ENCODE measurements at regions not wholly inside any gene's neighbourhood (a gene's known extent, or its start where the extent isn't known, plus 50 kb on each side); places are given as distances from the start of the nearest gene placed in this dataset.
A peak's percentile ranks its signal among the peaks of the same experiment; 100 is the strongest.
"Not testable (repeated sequence)": the region's sequence is repeated elsewhere in the genome, so short reads cannot be mapped to it uniquely, and the experiment has no call there.

- DNase-seq = no peak
Observed at GRCh38 chr10:30730306-30730705, 100.8 kb upstream of the LYZL2 start.

- DNase-seq = no peak
Observed at GRCh38 chr10:30728766-30729165, 99.2 kb upstream of the LYZL2 start.

- DNase-seq = no peak
Observed at GRCh38 chr10:30728127-30728526, 98.6 kb upstream of the LYZL2 start.

- no peak for DNase-seq
Observed at GRCh38 chr10:30727524-30727923, 98.0 kb upstream of the LYZL2 start.

GRCh38 chr10:30726783-30727414 lies 97.3 kb upstream of the LYZL2 start:
- DNase-seq = peak; percentile 74 to 79

GRCh38 chr10:30725661-30726060 lies 96.1 kb upstream of the LYZL2 start:
- no peak for DNase-seq

GRCh38 chr10:30724296-30724695 lies 94.7 kb upstream of the LYZL2 start:
- no peak for DNase-seq

GRCh38 chr10:30722956-30723620 lies 93.5 kb upstream of the LYZL2 start:
- DNase-seq = no peak

- DNase-seq = no peak
Observed at GRCh38 chr10:30719832-30720231, 90.3 kb upstream of the LYZL2 start.

- no peak for DNase-seq
Observed at GRCh38 chr10:30709700-30710358, 80.3 kb upstream of the LYZL2 start.

GRCh38 chr10:30709229-30709628 lies 79.7 kb upstream of the LYZL2 start:
- DNase-seq = no peak

- no peak for DNase-seq
Observed at GRCh38 chr10:30708234-30708633, 78.7 kb upstream of the LYZL2 start.

GRCh38 chr10:30706189-30706588 lies 76.6 kb upstream of the LYZL2 start:
- DNase-seq = not testable (repeated sequence)

- DNase-seq = no peak
Observed at GRCh38 chr10:30705625-30706149, 76.1 kb upstream of the LYZL2 start.

- DNase-seq = no peak
Observed at GRCh38 chr10:30705101-30705624, 75.6 kb upstream of the LYZL2 start.

- peak in 1 of 2 experiments; percentile 25 for DNase-seq
Observed at GRCh38 chr10:30704601-30705100, 75.1 kb upstream of the LYZL2 start.

- DNase-seq = no peak
Observed at GRCh38 chr10:30704026-30704600, 74.6 kb upstream of the LYZL2 start.

GRCh38 chr10:30703446-30703845 lies 73.9 kb upstream of the LYZL2 start:
- not testable (repeated sequence) for DNase-seq

- DNase-seq = no peak
Observed at GRCh38 chr10:30702860-30703259, 73.3 kb upstream of the LYZL2 start.

GRCh38 chr10:30701451-30702173 lies 72.1 kb upstream of the LYZL2 start:
- peak; percentile 46 to 50 for DNase-seq

GRCh38 chr10:30697806-30698205 lies 68.3 kb upstream of the LYZL2 start:
- no peak for DNase-seq

- DNase-seq = not testable (repeated sequence)
Observed at GRCh38 chr10:30697221-30697620, 67.7 kb upstream of the LYZL2 start.
